SK-N-MC (cell line): ENCODE measurements at regions not wholly inside any gene's neighbourhood (a gene's known extent, or its start where the extent isn't known, plus 50 kb on each side); places are given as distances from the start of the nearest gene placed in this dataset.
"Not testable (repeated sequence)": the region's sequence is repeated elsewhere in the genome, so short reads cannot be mapped to it uniquely, and the experiment has no call there.

Source experiments
- DNase-seq: peaks from one replicate; pipeline ENCODE4 v3.0.0-alpha.2; 2011; ENCODE audit warnings: low read depth, low spot score
- H3K27ac ChIP-seq: fragments of 200-600 bp; sonication (generic); 2 replicates; pipeline ENCODE4 v1.5.1; 2016; ENCODE audit warnings: mixed run types
- H3K36me3 ChIP-seq: fragments of 200-600 bp; sonication (generic); 2 replicates; pipeline ENCODE4 v1.6.1; 2017; ENCODE audit warnings: antibody characterized with exemption, low read length, mixed read lengths; ENCODE audit not compliant: insufficient read depth
- H3K4me3 ChIP-seq: fragments of 200-600 bp; sonication (generic); 2 replicates; pipeline ENCODE4 v1.5.1; 2016
- H3K9ac ChIP-seq: fragments of 200-600 bp; sonication (generic); 2 replicates; pipeline ENCODE4 v1.8.0; 2017; ENCODE audit warnings: mixed run types, mixed read lengths; ENCODE audit not compliant: insufficient read length
- H3K9me3 ChIP-seq: fragments of 200-600 bp; sonication (generic); 2 replicates; pipeline ENCODE4 v1.6.1; 2017; ENCODE audit warnings: low read depth, mild to moderate bottlenecking, antibody characterized with exemption, low read length, moderate library complexity, mixed read lengths
- EZH2 ChIP-seq: fragments of 200-600 bp; sonication (generic); IDR thresholded peaks from one replicate; pipeline ENCODE4 v1.6.1; 2017; ENCODE audit warnings: antibody characterized with exemption
- FOXP2 ChIP-seq: optimal IDR thresholded peaks from 2 replicates; pipeline ENCODE3; 2011; ENCODE audit warnings: mild to moderate bottlenecking, moderate library complexity; ENCODE audit not compliant: insufficient read depth; ENCODE audit errors: extremely low read length, control extremely low read depth
- POLR2AphosphoS5 ChIP-seq: IDR thresholded peaks from 2 replicates; pipeline ENCODE4 v1.6.1; 2012; ENCODE audit warnings: mild to moderate bottlenecking, low read depth, low read length, borderline replicate concordance

GRCh38 chr6:92243315-92243714 lies 1176.0 kb downstream of the EPHA7 start:
- H3K36me3 ChIP-seq = no peaks in the 10 kb centered on the region
- no peaks in the 10 kb centered on the region for H3K9me3 ChIP-seq
- no peak overlapping the region for H3K9ac ChIP-seq
- no peak overlapping the region for H3K27ac ChIP-seq
- H3K4me3 ChIP-seq = no peak overlapping the region
- TF ChIP-seq FOXP2 (no peak), EZH2 (no peak), POLR2AphosphoS5 (no peak)
- DNase-seq = no peak

- H3K4me3 ChIP-seq = no peak overlapping the region
- no peaks in the 10 kb centered on the region for H3K9me3 ChIP-seq
- H3K27ac ChIP-seq = no peak overlapping the region
- no peaks in the 10 kb centered on the region for H3K36me3 ChIP-seq
- TF ChIP-seq FOXP2 (no peak), EZH2 (no peak), POLR2AphosphoS5 (no peak)
- peak; percentile 24 for DNase-seq
- H3K9ac ChIP-seq = no peak overlapping the region
Measured at GRCh38 chr6:92231171-92231701, 1188.1 kb downstream of the EPHA7 start.

GRCh38 chr6:92219987-92220386 lies 1199.4 kb downstream of the EPHA7 start:
- H3K9me3 ChIP-seq, H3K27ac ChIP-seq, H3K4me3 ChIP-seq, H3K36me3 ChIP-seq, H3K9ac ChIP-seq, DNase-seq: not testable (repeated sequence)

- Histone ChIP-seq H3K36me3 (no peaks in the 10 kb centered on the region), H3K27ac (no peak overlapping the region), H3K9ac (no peak overlapping the region), H3K9me3 (no peaks in the 10 kb centered on the region), H3K4me3 (no peak overlapping the region)
- DNase-seq = no peak
- TF ChIP-seq FOXP2 = no peak
- no peak for TF ChIP-seq EZH2
- no peak for TF ChIP-seq POLR2AphosphoS5
Measured at GRCh38 chr6:92216717-92217116, 1202.6 kb downstream of the EPHA7 start.

- no peak for DNase-seq
- no peak overlapping the region for H3K27ac ChIP-seq
- H3K9ac ChIP-seq = no peak overlapping the region
- TF ChIP-seq FOXP2 (no peak), EZH2 (no peak), POLR2AphosphoS5 (no peak)
- no peaks in the 10 kb centered on the region for H3K9me3 ChIP-seq
- H3K36me3 ChIP-seq = no peaks in the 10 kb centered on the region
- H3K4me3 ChIP-seq = no peak overlapping the region
Measured at GRCh38 chr6:92201618-92202017, 1217.7 kb downstream of the EPHA7 start.

GRCh38 chr6:92196325-92196724 lies 1223.0 kb downstream of the EPHA7 start:
- no peak for TF ChIP-seq EZH2
- TF ChIP-seq FOXP2 = no peak
- no peak for TF ChIP-seq POLR2AphosphoS5
- no peak for DNase-seq
- H3K27ac ChIP-seq = peak overlapping the region; percentile 20; the same call in 1 of the 2 replicates

GRCh38 chr6:92195796-92196195 lies 1223.6 kb downstream of the EPHA7 start:
- H3K27ac ChIP-seq = no peak overlapping the region; the same call in 1 of the 2 replicates
- TF ChIP-seq FOXP2 (no peak), EZH2 (no peak), POLR2AphosphoS5 (no peak)
- no peak overlapping the region for H3K9ac ChIP-seq
- no peak for DNase-seq
- H3K9me3 ChIP-seq = no peaks in the 10 kb centered on the region
- H3K36me3 ChIP-seq = no peaks in the 10 kb centered on the region
- peak overlapping the region; percentile 53 for H3K4me3 ChIP-seq

More at GRCh38 chr6:92196325-92196724, 1223.0 kb downstream of the EPHA7 start:
- H3K4me3 ChIP-seq = peak overlapping the region; percentile 53
- H3K36me3 ChIP-seq = no peaks in the 10 kb centered on the region
- H3K9ac ChIP-seq = no peak overlapping the region
- H3K9me3 ChIP-seq = no peaks in the 10 kb centered on the region

GRCh38 chr6:92188016-92188415 lies 1231.3 kb downstream of the EPHA7 start:
- Histone ChIP-seq H3K9ac (no peak overlapping the region), H3K36me3 (no peaks in the 10 kb centered on the region), H3K9me3 (no peaks in the 10 kb centered on the region), H3K27ac (no peak overlapping the region), H3K4me3 (no peak overlapping the region)
- TF ChIP-seq EZH2 = no peak
- TF ChIP-seq POLR2AphosphoS5 = no peak
- no peak for TF ChIP-seq FOXP2
- no peak for DNase-seq

- no peaks in the 10 kb centered on the region for H3K9me3 ChIP-seq
- TF ChIP-seq EZH2 (no peak), POLR2AphosphoS5 (no peak), FOXP2 (no peak)
- no peaks in the 10 kb centered on the region for H3K36me3 ChIP-seq
- no peak overlapping the region for H3K9ac ChIP-seq
- H3K4me3 ChIP-seq = no peak overlapping the region
- H3K27ac ChIP-seq = no peak overlapping the region
- no peak for DNase-seq
Measured at GRCh38 chr6:92184933-92185332, 1234.4 kb downstream of the EPHA7 start.
